ENCODE measurements at regions not wholly inside any gene's neighbourhood (a gene's known extent, or its start where the extent isn't known, plus 50 kb on each side); places are given as distances from the start of the nearest gene placed in this dataset.

DNA sequence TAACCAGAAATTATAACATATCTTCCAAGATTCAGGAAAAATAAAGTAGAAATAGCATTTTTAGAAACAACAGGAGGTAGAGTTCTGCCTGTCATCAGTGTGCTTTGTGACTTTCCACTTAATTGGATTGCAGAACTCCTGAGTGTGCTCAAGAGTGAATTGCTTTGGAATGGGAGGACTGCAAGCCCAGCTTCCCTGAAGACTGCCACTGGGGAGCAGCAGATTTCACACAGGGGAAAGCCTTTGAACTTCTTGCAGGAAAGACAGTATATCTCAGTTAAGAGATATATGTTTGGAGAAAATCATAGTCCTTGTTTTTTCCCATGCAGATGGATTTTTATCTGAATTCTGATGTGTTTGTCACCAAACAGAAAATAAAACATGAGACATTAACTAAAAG is 124.5 kb downstream of the TMEM168 start:
- peak; percentile 53; the same call in 2 of the 3 replicates for ATAC-seq

DNA sequence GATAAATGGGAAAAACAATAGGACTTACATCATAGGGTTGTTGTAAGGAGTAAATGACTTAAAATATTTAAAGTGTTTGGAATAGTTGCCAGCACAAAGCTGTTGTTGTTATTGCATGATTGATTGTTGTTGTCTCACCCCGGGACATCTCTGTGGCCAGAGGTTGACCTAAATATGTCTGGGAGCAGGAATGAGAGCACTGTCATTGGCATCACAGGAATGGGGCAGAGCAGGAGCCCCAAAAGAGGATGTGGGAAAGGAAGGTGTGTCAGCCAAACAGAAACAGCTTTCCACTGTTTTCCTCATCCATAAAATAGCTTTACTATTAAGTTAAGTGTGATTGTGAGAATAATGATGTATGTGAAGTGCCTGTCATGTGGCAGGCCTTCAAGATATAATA is 121.6 kb downstream of the TMEM168 start:
- Histone ChIP-seq H3K4me2 (ENCODE audit: low read depth, low read length) (no peak overlapping the region), H2AFZ (ENCODE audit: low read length) (no peak overlapping the region), H3K9ac (ENCODE audit: insufficient read depth, low read depth, low read length) (no peak overlapping the region), H3K27me3 (ENCODE audit: control insufficient read depth in 1 of 2, insufficient read depth in 2 of 2, low read length in 2 of 2) (no peaks in the 10 kb centered on the region), H3K9me3 (ENCODE audit: low read length) (no peaks in the 10 kb centered on the region), H3K27ac (ENCODE audit: extremely low read length, insufficient read depth, low read length) (no peak overlapping the region), H3K4me1 (ENCODE audit: insufficient read depth, low read length) (no peaks in the 10 kb centered on the region), H4K20me1 (ENCODE audit: insufficient read depth, low read length) (no peaks in the 10 kb centered on the region), H3K4me3 (replicated peaks in 1 of 3; ENCODE audit: insufficient read depth in 1 of 3, low read depth in 2 of 3, low read length in 3 of 3) (no peak overlapping the region), H3K36me3 (replicated peaks in 1 of 2; ENCODE audit: control insufficient read depth in 1 of 2, insufficient read depth in 2 of 2, low read length in 2 of 2) (no peaks in the 10 kb centered on the region), H3K79me2 (ENCODE audit: insufficient read depth, low read length) (no peaks in the 10 kb centered on the region)
- in situ Hi-C loops (cut with HindIII; ENCODE audit: extremely low pct_ligation_motif_present, low pct_unique_long_range_greater_than_20kb): no loop called here
- ChIA-PET POLR2A (no interaction called here), CTCF (ENCODE audit: low intra/inter-chr PET ratio, low total read pairs) (no interaction called here)
- no TSS peak for BruUV-seq (replicated peaks)
- intact Hi-C loops (cut with micrococcal nuclease; ENCODE audit: unreplicated experiment): no loop called here
- WGBS (ENCODE audit: low lambda C conversion rate): 0% methylated on average over 1 of the region's 1 CpG
- FAIRE-seq (no peak), DNase-seq (ENCODE audit: low spot score) (no peak), ATAC-seq (no peak)
- TF ChIP-seq, protein P1, sequence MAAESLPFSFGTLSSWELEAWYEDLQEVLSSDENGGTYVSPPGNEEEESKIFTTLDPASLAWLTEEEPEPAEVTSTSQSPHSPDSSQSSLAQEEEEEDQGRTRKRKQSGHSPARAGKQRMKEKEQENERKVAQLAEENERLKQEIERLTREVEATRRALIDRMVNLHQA (CRISPR knock-in tag; IDR thresholded peaks at IDR 0.05): no peak
- no peak for TF ChIP-seq ZNF138 (CRISPR knock-in tag; IDR thresholded peaks at IDR 0.05; ENCODE audit: low read depth)

More for the DNA sequence above, 124.5 kb downstream of the TMEM168 start:
- Histone ChIP-seq H3K9me3 (ENCODE audit: low read length) (no peaks in the 10 kb centered on the region), H4K20me1 (ENCODE audit: insufficient read depth, low read length) (no peaks in the 10 kb centered on the region), H3K4me1 (ENCODE audit: insufficient read depth, low read length) (no peaks in the 10 kb centered on the region), H3K4me3 (replicated peaks in 1 of 3; ENCODE audit: insufficient read depth in 1 of 3, low read depth in 2 of 3, low read length in 3 of 3) (no peak overlapping the region), H2AFZ (ENCODE audit: low read length) (no peak overlapping the region), H3K79me2 (ENCODE audit: insufficient read depth, low read length) (no peaks in the 10 kb centered on the region), H3K4me2 (ENCODE audit: low read depth, low read length) (no peak overlapping the region), H3K9ac (ENCODE audit: insufficient read depth, low read depth, low read length) (no peak overlapping the region), H3K27ac (ENCODE audit: extremely low read length, insufficient read depth, low read length) (no peak overlapping the region), H3K27me3 (ENCODE audit: control insufficient read depth in 1 of 2, insufficient read depth in 2 of 2, low read length in 2 of 2) (no peaks in the 10 kb centered on the region), H3K36me3 (replicated peaks in 1 of 2; ENCODE audit: control insufficient read depth in 1 of 2, insufficient read depth in 2 of 2, low read length in 2 of 2) (no peaks in the 10 kb centered on the region)
- in situ Hi-C loops (cut with HindIII; ENCODE audit: extremely low pct_ligation_motif_present, low pct_unique_long_range_greater_than_20kb): no loop called here
- no TSS peak for BruUV-seq (replicated peaks)
- no peak for DNase-seq (ENCODE audit: low spot score)
- no peak for FAIRE-seq
- TF ChIP-seq, protein P2, sequence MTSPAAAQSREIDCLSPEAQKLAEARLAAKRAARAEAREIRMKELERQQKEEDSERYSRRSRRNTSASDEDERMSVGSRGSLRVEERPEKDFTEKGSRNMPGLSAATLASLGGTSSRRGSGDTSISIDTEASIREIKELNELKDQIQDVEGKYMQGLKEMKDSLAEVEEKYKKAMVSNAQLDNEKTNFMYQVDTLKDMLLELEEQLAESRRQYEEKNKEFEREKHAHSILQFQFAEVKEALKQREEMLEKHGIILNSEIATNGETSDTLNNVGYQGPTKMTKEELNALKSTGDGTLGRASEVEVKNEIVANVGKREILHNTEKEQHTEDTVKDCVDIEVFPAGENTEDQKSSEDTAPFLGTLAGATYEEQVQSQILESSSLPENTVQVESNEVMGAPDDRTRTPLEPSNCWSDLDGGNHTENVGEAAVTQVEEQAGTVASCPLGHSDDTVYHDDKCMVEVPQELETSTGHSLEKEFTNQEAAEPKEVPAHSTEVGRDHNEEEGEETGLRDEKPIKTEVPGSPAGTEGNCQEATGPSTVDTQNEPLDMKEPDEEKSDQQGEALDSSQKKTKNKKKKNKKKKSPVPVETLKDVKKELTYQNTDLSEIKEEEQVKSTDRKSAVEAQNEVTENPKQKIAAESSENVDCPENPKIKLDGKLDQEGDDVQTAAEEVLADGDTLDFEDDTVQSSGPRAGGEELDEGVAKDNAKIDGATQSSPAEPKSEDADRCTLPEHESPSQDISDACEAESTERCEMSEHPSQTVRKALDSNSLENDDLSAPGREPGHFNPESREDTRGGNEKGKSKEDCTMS (CRISPR knock-in tag; conservative IDR thresholded peaks at IDR 0.05): no peak
- TF ChIP-seq ZNF510 (CRISPR knock-in tag; IDR thresholded peaks at IDR 0.05; ENCODE audit: low read depth) (no peak), CCDC6 (CRISPR knock-in tag; IDR thresholded peaks at IDR 0.05) (no peak), SP2 (CRISPR knock-in tag; IDR thresholded peaks at IDR 0.05) (no peak), MZF1 (CRISPR knock-in tag; IDR thresholded peaks at IDR 0.05; ENCODE audit: borderline replicate concordance) (no peak), JUN (CRISPR knock-in tag; IDR thresholded peaks at IDR 0.05) (no peak), GTF2F1 (IDR thresholded peaks at IDR 0.05; ENCODE audit: low read length) (no peak)
- intact Hi-C loops (cut with micrococcal nuclease; ENCODE audit: unreplicated experiment): no loop called here
- ChIA-PET POLR2A (no interaction called here), CTCF (ENCODE audit: low intra/inter-chr PET ratio, low total read pairs) (no interaction called here)

Data from HepG2 (cell line).